Kidney (tissue), 13 donors: ENCODE measurements at regions not wholly inside any gene's neighbourhood (a gene's known extent, or its start where the extent isn't known, plus 50 kb on each side); places are given as distances from the start of the nearest gene placed in this dataset.
A peak's percentile ranks its signal among the peaks of the same experiment; 100 is the strongest.

Source experiments
- DNase-seq, 5 donors: peaks; one replicate each; pipeline ENCODE4 v3.0.0-alpha.2; 2013 to 2020
- FAIRE-seq: peaks from 2 replicates; lab custom pipeline; 2012; peaks lifted over from hg19 to GRCh38; lab: Jason Lieb, UNC
- H3K27ac ChIP-seq, 2 donors: one replicate each; pipeline ENCODE4 v1.7.0; 2013; ENCODE audit warnings: low read depth in 2 of 2, low read length in 2 of 2, inconsistent platforms in 1 of 2
- H3K27me3 ChIP-seq: one replicate; pipeline ENCODE4 v1.7.1; 2013; ENCODE audit warnings: low read length, inconsistent platforms; ENCODE audit not compliant: control insufficient read depth, insufficient read depth
- H3K36me3 ChIP-seq, 3 donors: one replicate each; pipeline versions ENCODE4 v1.7.0 to v1.7.1; 2013; ENCODE audit warnings: low read length in 3 of 3, control low read depth in 1 of 3, inconsistent platforms in 1 of 3; ENCODE audit not compliant: insufficient read depth in 3 of 3, control insufficient read depth in 2 of 3
- H3K4me1 ChIP-seq, 3 donors: one replicate each; pipeline versions ENCODE4 v1.7.0 to v1.7.1; 2013; ENCODE audit warnings: low read length in 3 of 3, inconsistent platforms in 1 of 3, low read depth in 1 of 3; ENCODE audit not compliant: control insufficient read depth in 2 of 3, insufficient read depth in 2 of 3
- H3K4me3 ChIP-seq, 3 donors: one replicate each; pipeline versions ENCODE4 v1.7.0 to v1.8.1; 2013; ENCODE audit warnings: low read length in 3 of 3, control low read depth in 1 of 3, inconsistent platforms in 1 of 3
- H3K9ac ChIP-seq, 3 donors: one replicate each; pipeline versions ENCODE4 v1.7.0 to v1.7.1; 2013; ENCODE audit warnings: low read length in 3 of 3, control low read depth in 1 of 3, inconsistent platforms in 1 of 3
- H3K9me3 ChIP-seq, 3 donors: one replicate each; pipeline versions ENCODE4 v1.7.0 to v1.7.1; 2013; ENCODE audit warnings: low read length in 3 of 3, control low read depth in 1 of 3, inconsistent platforms in 1 of 3; ENCODE audit not compliant: control insufficient read depth in 2 of 3, insufficient read depth in 1 of 3
- intact Hi-C: fragments of 100-400 bp; cut with DNase I; formaldehyde crosslinking; loops from one replicate; pipeline ENCODE4 v1.11.1; 2022
- TF ChIP-seq, protein P1 (sequence below): IDR thresholded peaks from 3 replicates; pipeline ENCODE4 v1.5.1; 2012; ENCODE audit warnings: mild to moderate bottlenecking, moderate library complexity, borderline replicate concordance; ENCODE audit not compliant: insufficient read depth; ENCODE audit errors: extremely low read depth
- donor health status: control.
- donor health status: control.
- donor health status: control.
- donor health status: control.
- donor health status: control.
- donor health status: DM: yes; HTN: yes; CAD: no.
- donor health status: Normal renal cell carcinoma (clear cell type).

DNA sequence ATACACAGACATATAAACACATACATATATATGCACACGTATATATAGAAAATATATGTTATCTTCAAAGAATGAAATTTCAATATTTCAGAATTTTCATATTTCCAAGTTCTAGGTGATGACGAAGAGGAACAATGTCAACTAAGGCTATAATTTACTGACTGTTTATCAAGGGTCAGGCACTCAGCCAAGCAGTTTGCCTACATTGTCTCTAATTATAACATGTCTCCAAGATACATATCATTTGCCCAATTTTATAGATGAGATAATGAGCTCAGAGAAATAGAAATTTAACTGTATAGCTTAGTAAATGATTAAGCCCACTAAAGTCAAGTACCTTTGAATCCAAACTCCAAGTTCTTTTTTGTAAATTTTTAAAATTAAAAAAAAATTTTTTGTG is 99.9 kb upstream of the PLSCR4 start:
- FAIRE-seq (no peak), DNase-seq (no peak)
- Histone ChIP-seq H3K27ac (no peak overlapping the region), H3K9ac (no peak overlapping the region), H3K4me3 (no peak overlapping the region), H3K27me3 (no peaks in the 10 kb centered on the region), H3K4me1 (no peaks in the 10 kb centered on the region), H3K36me3 (no peaks in the 10 kb centered on the region), H3K9me3 (no peaks in the 10 kb centered on the region)
- TF ChIP-seq, protein P1, sequence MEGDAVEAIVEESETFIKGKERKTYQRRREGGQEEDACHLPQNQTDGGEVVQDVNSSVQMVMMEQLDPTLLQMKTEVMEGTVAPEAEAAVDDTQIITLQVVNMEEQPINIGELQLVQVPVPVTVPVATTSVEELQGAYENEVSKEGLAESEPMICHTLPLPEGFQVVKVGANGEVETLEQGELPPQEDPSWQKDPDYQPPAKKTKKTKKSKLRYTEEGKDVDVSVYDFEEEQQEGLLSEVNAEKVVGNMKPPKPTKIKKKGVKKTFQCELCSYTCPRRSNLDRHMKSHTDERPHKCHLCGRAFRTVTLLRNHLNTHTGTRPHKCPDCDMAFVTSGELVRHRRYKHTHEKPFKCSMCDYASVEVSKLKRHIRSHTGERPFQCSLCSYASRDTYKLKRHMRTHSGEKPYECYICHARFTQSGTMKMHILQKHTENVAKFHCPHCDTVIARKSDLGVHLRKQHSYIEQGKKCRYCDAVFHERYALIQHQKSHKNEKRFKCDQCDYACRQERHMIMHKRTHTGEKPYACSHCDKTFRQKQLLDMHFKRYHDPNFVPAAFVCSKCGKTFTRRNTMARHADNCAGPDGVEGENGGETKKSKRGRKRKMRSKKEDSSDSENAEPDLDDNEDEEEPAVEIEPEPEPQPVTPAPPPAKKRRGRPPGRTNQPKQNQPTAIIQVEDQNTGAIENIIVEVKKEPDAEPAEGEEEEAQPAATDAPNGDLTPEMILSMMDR, result no peak
- intact Hi-C loops, result no loop called here

DNA sequence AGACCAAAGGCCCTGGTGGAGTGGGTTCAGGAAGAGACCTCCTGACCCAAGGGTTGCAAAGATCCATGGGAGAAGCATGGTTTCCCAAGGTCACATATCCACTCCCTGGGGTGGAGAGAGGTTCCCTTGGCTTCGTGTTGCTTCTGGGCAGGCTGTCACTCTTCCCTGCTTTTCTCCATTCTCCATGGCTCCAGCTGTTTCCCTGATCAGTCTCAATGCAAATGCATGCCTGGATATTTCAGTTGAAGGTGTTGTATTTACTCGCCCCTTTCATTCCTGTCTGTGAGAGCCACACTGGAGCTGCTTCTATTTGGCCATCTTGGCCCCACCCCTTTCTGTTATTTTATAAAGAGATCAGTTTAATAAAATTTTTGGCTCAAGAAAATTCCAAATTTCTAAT is 95.0 kb upstream of the PLSCR4 start:
- Histone ChIP-seq H3K27me3 (no peaks in the 10 kb centered on the region), H3K9ac (no peak overlapping the region), H3K9me3 (no peaks in the 10 kb centered on the region), H3K36me3 (no peaks in the 10 kb centered on the region), H3K4me1 (no peaks in the 10 kb centered on the region), H3K4me3 (no peak overlapping the region), H3K27ac (no peak overlapping the region)
- TF ChIP-seq, protein P1, result no peak
- intact Hi-C loops, result no loop called here
- DNase-seq (no peak), FAIRE-seq (no peak)

DNA sequence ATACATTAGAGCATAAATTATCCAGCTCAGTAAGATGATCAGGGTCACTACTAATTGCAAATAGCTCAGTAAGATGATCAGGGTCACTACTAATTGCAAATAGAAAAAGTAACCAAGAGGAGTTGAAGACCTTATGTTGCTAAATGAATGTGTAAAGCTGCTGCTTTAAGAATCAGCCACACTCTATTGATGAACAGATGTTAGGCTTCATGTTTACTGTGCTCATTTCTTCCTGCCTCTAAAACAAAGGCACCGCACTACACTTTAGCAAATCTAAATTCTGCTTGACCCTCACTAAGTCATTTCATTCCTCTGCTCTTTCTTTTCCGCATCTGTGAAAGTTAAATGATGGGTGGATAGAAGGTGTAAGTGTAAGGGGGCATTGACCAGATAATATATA is 92.6 kb upstream of the PLSCR4 start:
- DNase-seq, result peak in 2 of 5 donors; percentile 53 to 83
- intact Hi-C loops, result no loop called here
- Histone ChIP-seq H3K27ac (no peak overlapping the region), H3K4me3 (no peak overlapping the region), H3K9me3 (no peaks in the 10 kb centered on the region), H3K9ac (no peak overlapping the region), H3K27me3 (no peaks in the 10 kb centered on the region), H3K36me3 (no peaks in the 10 kb centered on the region), H3K4me1 (no peaks in the 10 kb centered on the region)
- no peak for FAIRE-seq
- TF ChIP-seq, protein P1, result no peak

DNA sequence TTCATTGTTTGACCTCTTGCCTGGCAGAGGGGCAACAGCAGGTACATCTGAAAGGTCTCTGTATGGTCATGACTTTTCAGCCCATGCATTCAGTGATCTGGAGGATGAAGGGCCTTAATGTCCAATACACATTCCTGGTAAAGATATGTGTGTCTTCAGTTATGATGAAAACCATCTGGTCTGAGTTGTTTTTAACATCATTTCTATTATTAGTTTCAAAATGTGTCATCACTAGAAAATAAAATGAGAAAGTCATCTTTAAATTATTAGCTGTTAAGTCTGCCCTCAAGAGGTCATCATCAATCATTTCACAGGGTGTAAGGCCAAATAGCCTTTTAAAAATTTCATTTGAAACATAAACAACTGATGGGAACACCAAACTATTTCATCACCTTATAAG is 92.1 kb upstream of the PLSCR4 start:
- intact Hi-C loops, result no loop called here
- no peaks in the 10 kb centered on the region for H3K9me3 ChIP-seq
- no peaks in the 10 kb centered on the region for H3K4me1 ChIP-seq
- no peak overlapping the region for H3K4me3 ChIP-seq
- FAIRE-seq (no peak), DNase-seq (peak in 2 of 5 donors; percentile 39 to 60)
- no peaks in the 10 kb centered on the region for H3K27me3 ChIP-seq
- no peak overlapping the region for H3K27ac ChIP-seq
- H3K36me3 ChIP-seq, result no peaks in the 10 kb centered on the region
- no peak overlapping the region for H3K9ac ChIP-seq
- TF ChIP-seq, protein P1, result no peak
